Activated CD8-positive, alpha-beta T cell treated with anti-CD3 and anti-CD28 coated beads, Interleukin-2, amount 10 ng/mL, durations not matched to agents 7 days and 5 days (primary cell): ENCODE measurements at regions not wholly inside any gene's neighbourhood (a gene's known extent, or its start where the extent isn't known, plus 50 kb on each side); places are given as distances from the start of the nearest gene placed in this dataset.

Experiments
- ATAC-seq: fragments of 150-1000 bp; cut with Tn5 transposase; one replicate; pipeline ENCODE4 v1.10.0; 2021; ENCODE audit warnings: moderate library complexity
- CTCF ChIA-PET: fragments of 350-600 bp; sonication (Branson Sonifier 250); formaldehyde crosslinking; loops from one replicate; lab custom pipeline; 2021; ENCODE audit warnings: antibody characterized with exemption; lab: Charles Lee
- POLR2A ChIA-PET: fragments of 350-600 bp; sonication (Branson Sonifier 250); formaldehyde crosslinking; loops from one replicate; lab custom pipeline; 2021; ENCODE audit warnings: antibody characterized with exemption; lab: Charles Lee
- DNase-seq: peaks from one replicate; pipeline ENCODE4 v3.0.0-alpha.2; 2020
- H3K27ac Mint-ChIP-seq: one replicate; pipeline ENCODE4 v1.8.0; 2021; ENCODE audit warnings: mild to moderate bottlenecking, mixed read lengths
- H3K27me3 Mint-ChIP-seq: one replicate; pipeline ENCODE4 v1.8.0; 2021; ENCODE audit warnings: low read depth, mixed read lengths
- H3K36me3 Mint-ChIP-seq: one replicate; pipeline ENCODE4 v1.8.0; 2021; ENCODE audit warnings: low read depth, mixed read lengths
- H3K4me1 Mint-ChIP-seq: one replicate; pipeline ENCODE4 v1.8.0; 2021; ENCODE audit warnings: low read depth, mixed read lengths
- H3K4me3 Mint-ChIP-seq: one replicate; pipeline ENCODE4 v1.8.0; 2021; ENCODE audit warnings: mild to moderate bottlenecking, mixed read lengths
- H3K9me3 Mint-ChIP-seq: one replicate; pipeline ENCODE4 v1.8.0; 2022; ENCODE audit warnings: mixed read lengths; ENCODE audit not compliant: insufficient read depth

GRCh38 chr13:21757763-21758162 lies 86.9 kb downstream of the FGF9 start:
- ChIA-PET POLR2A (no interaction called here), CTCF (no interaction called here)
- Mint-ChIP-seq H3K9me3 (no peaks in the 10 kb centered on the region), H3K27ac (no peak overlapping the region), H3K27me3 (no peaks in the 10 kb centered on the region), H3K36me3 (no peaks in the 10 kb centered on the region), H3K4me1 (no peaks in the 10 kb centered on the region), H3K4me3 (no peak overlapping the region)
- no peak for ATAC-seq
- DNase-seq = no peak

DNA sequence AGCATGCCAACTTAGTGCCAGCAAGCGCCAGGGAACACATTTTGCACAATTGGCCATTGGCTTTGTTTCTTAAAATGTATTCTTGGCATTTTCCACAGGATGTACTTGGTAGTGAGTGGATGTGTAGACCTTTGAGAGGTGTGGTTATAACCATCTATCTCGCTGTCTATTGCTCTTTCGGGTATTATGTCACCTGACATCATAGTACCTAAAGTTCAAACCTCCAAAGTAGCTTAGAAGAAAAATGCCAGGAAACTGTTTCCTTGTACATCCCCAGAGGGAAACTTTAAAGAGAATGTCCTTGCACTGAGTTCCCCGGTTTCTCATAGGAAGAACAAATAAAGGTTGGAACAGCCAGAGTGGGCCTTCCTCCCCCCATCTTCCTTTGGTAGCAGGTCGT lies 87.6 kb downstream of the FGF9 start:
- Mint-ChIP-seq H3K27ac (no peak overlapping the region), H3K4me1 (no peaks in the 10 kb centered on the region), H3K36me3 (no peaks in the 10 kb centered on the region), H3K27me3 (no peaks in the 10 kb centered on the region), H3K9me3 (no peaks in the 10 kb centered on the region), H3K4me3 (no peak overlapping the region)
- ATAC-seq (no peak), DNase-seq (no peak)
- ChIA-PET CTCF (no interaction called here), POLR2A (no interaction called here)

DNA sequence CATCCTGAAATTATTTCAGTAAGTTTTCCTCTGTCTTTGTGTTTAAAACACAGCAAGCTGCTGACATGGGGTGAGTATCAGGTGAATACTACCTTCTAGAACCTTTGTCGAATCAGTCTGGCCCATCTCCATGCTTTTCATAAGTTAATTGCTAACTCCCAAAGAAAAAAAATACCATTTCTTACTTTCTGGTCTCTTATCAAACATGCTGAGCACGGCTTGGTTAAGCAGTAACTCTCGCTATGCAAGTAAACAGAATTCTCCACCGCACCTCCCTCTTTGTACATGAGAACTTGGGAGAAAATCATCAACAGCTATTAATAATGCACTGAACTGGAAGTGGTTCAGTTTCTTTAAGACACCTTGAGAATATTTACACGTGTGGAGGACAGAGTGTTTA lies 88.6 kb downstream of the FGF9 start:
- H3K9me3 Mint-ChIP-seq = no peaks in the 10 kb centered on the region
- H3K4me3 Mint-ChIP-seq = no peak overlapping the region
- no peaks in the 10 kb centered on the region for H3K4me1 Mint-ChIP-seq
- POLR2A ChIA-PET = no interaction called here
- H3K27me3 Mint-ChIP-seq = no peaks in the 10 kb centered on the region
- CTCF ChIA-PET = no interaction called here
- no peaks in the 10 kb centered on the region for H3K36me3 Mint-ChIP-seq
- ATAC-seq = no peak
- DNase-seq = no peak
- no peak overlapping the region for H3K27ac Mint-ChIP-seq

DNA sequence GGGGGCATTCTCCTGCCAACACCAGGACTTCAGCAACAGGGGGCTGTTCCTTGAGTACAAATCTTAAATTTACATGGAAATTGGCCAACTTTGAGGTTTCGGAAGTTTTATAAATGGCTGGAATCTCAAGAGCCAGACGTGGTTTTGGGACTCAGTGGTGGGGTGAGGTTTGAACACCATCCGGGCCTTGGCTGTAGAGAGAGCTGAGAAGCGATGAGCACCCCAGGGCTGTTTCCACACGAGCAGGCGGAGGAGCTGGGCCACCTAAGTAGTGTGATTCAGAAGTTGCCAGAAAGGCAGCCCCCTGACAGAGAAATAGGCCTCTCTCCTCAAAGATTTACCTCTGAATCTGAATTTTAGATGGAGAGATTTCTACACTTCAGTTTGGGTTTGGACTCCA lies 89.0 kb downstream of the FGF9 start:
- Mint-ChIP-seq H3K4me1 (no peaks in the 10 kb centered on the region), H3K4me3 (no peak overlapping the region), H3K9me3 (no peaks in the 10 kb centered on the region), H3K27ac (no peak overlapping the region), H3K27me3 (no peaks in the 10 kb centered on the region), H3K36me3 (no peaks in the 10 kb centered on the region)
- DNase-seq (no peak), ATAC-seq (no peak)
- CTCF ChIA-PET = no interaction called here
- POLR2A ChIA-PET = no interaction called here

GRCh38 chr13:21761770-21762169 lies 90.9 kb downstream of the FGF9 start:
- POLR2A ChIA-PET = no interaction called here
- H3K4me3 Mint-ChIP-seq = no peak overlapping the region
- no peaks in the 10 kb centered on the region for H3K36me3 Mint-ChIP-seq
- H3K27me3 Mint-ChIP-seq = peaks cover 2% of the 10 kb centered on the region
- no peak for ATAC-seq
- H3K9me3 Mint-ChIP-seq = no peaks in the 10 kb centered on the region
- DNase-seq = no peak
- CTCF ChIA-PET = no interaction called here
- no peak overlapping the region for H3K27ac Mint-ChIP-seq
- H3K4me1 Mint-ChIP-seq = no peaks in the 10 kb centered on the region

DNA sequence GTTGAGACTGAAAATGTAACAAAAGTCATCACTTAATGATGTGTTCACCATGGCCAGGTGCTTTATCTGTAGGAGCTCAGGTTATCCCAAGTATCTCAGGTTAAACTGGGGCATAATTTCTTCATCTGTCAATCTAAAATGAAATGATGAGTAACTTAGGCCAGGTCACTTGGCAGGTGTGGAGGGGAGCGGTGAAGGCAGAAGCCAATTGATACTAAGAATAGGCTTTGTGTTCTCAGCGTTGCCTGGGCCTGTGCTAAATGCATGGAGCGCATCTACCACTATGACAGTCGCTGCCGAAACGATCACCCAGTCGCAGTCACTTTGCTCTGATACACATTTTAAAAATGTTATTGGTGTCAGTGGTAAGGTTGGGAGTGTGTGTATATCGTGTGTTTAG lies 91.6 kb downstream of the FGF9 start:
- no peak overlapping the region for H3K27ac Mint-ChIP-seq
- DNase-seq (no peak), ATAC-seq (no peak)
- H3K4me3 Mint-ChIP-seq = no peak overlapping the region
- no peaks in the 10 kb centered on the region for H3K36me3 Mint-ChIP-seq
- ChIA-PET POLR2A (no interaction called here), CTCF (no interaction called here)
- H3K9me3 Mint-ChIP-seq = no peaks in the 10 kb centered on the region
- no peaks in the 10 kb centered on the region for H3K4me1 Mint-ChIP-seq
- H3K27me3 Mint-ChIP-seq = peaks cover 2% of the 10 kb centered on the region

DNA sequence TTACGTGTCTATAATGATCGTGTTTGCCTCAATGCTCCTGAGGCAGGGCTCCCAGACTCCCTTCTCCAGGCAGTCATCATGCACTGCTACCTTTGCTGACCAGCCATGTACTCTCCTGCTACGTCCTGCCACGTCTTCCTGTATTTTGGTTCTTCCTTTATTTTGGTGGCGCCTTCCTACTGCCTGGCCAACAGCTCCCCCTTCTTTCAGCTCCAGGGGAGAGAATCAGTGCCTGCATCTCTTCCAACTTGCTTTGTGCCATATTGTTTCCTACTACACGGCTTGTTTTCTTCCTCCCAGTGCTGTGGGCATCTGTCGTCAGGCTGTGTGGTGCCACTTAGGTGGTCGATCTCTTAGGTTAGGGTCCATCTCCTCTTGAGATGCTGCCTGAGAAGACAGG lies 96.2 kb downstream of the FGF9 start:
- CTCF ChIA-PET = no interaction called here

GRCh38 chr13:21771075-21771474 lies 100.2 kb downstream of the FGF9 start:
- Mint-ChIP-seq H3K36me3 (no peaks in the 10 kb centered on the region), H3K27me3 (no peaks in the 10 kb centered on the region), H3K9me3 (no peaks in the 10 kb centered on the region), H3K4me3 (no peak overlapping the region), H3K27ac (no peak overlapping the region), H3K4me1 (no peaks in the 10 kb centered on the region)
- POLR2A ChIA-PET = no interaction called here
- no peak for ATAC-seq
- CTCF ChIA-PET = no interaction called here
- DNase-seq = no peak

More for the DNA sequence above, 96.2 kb downstream of the FGF9 start:
- no peak overlapping the region for H3K4me3 Mint-ChIP-seq
- H3K4me1 Mint-ChIP-seq = no peaks in the 10 kb centered on the region
- DNase-seq (no peak), ATAC-seq (no peak)
- POLR2A ChIA-PET = no interaction called here
- H3K36me3 Mint-ChIP-seq = no peaks in the 10 kb centered on the region
- H3K27ac Mint-ChIP-seq = no peak overlapping the region
- H3K27me3 Mint-ChIP-seq = peaks cover 2% of the 10 kb centered on the region
- H3K9me3 Mint-ChIP-seq = no peaks in the 10 kb centered on the region

DNA sequence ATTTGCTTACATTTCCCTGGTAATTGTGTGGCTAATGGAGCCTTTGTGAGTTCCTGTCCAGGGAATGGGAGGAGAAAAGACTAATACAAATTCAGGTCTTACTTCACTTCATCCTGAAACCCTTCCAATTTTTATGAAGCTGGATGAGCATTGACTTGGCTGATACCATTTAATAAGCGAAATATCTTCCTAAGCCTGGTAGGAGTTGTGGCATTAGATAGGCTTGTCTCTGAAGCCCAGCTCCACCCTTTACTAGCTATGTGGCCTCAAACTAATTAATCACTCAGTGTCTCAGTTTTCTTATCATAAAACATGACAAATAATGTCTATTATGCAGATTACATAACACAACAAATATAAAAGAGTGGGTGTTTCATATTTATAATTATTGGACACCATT lies 106.3 kb downstream of the FGF9 start:
- no peaks in the 10 kb centered on the region for H3K4me1 Mint-ChIP-seq
- H3K36me3 Mint-ChIP-seq = no peaks in the 10 kb centered on the region
- DNase-seq (no peak), ATAC-seq (no peak)
- no peak overlapping the region for H3K4me3 Mint-ChIP-seq
- no peaks in the 10 kb centered on the region for H3K9me3 Mint-ChIP-seq
- no peaks in the 10 kb centered on the region for H3K27me3 Mint-ChIP-seq
- no peak overlapping the region for H3K27ac Mint-ChIP-seq
- CTCF ChIA-PET = no interaction called here
- POLR2A ChIA-PET = no interaction called here

DNA sequence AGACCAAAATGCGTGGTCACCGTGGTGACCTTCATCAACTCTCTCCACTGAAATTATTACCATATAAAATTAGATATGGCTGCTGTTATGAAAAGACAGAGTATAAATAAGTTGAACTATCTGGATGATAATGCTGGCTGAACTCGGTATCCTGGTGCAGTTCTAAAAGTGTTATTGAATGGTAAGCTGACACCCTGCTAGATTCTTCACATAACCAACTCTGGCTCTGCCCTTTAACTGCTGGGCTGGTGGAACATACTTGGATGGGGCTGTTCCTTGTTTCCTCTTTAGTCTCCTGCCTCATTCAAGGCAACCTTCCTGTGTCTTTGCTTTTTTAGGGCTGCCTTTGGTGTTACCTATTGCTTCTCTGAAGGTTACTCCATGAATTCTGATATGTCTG lies 106.9 kb downstream of the FGF9 start:
- Mint-ChIP-seq H3K9me3 (no peaks in the 10 kb centered on the region), H3K27ac (no peak overlapping the region), H3K27me3 (no peaks in the 10 kb centered on the region), H3K36me3 (no peaks in the 10 kb centered on the region), H3K4me3 (no peak overlapping the region), H3K4me1 (no peaks in the 10 kb centered on the region)
- DNase-seq = no peak
- POLR2A ChIA-PET = no interaction called here
- CTCF ChIA-PET = no interaction called here
- ATAC-seq = no peak

DNA sequence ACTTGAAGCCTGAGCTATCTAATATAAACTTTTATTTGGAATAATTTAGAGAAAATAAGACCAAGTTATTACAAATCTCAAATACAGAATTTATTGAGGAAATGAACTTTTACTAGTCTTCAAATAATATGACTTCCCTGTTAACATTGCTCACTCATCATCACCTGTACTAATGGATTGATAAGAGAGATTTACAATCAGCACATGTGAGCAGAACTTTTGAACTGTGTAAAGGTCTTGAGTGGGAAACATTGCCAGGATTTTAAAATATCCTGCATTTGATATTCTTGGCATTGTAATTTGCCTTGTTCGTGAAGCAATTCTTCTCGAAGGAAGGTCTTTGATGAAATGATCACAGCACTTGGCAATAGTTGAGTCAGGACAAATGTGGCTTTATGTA lies 111.9 kb downstream of the FGF9 start:
- ChIA-PET CTCF (no interaction called here), POLR2A (no interaction called here)
- H3K9me3 Mint-ChIP-seq = no peaks in the 10 kb centered on the region
- no peaks in the 10 kb centered on the region for H3K36me3 Mint-ChIP-seq
- DNase-seq = no peak
- H3K4me1 Mint-ChIP-seq = no peaks in the 10 kb centered on the region
- H3K27ac Mint-ChIP-seq = no peak overlapping the region
- ATAC-seq = no peak
- no peaks in the 10 kb centered on the region for H3K27me3 Mint-ChIP-seq
- no peak overlapping the region for H3K4me3 Mint-ChIP-seq

DNA sequence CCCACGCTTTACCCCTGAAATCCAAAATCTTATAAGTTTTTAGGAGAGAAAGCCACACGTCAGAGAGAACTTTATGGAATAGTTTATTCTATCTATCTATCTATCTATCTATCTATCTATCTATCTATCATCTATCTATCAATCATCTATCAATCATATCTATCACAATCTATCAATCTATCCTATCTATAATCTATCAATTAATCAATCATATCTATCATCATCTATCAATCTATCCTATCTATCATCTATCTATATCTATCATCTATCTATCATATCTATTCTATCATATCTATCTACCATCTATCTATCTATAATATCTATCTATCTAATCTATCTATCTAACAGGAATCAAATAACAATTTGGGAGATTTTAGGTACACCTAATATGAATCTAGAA lies 115.1 kb downstream of the FGF9 start:
- Mint-ChIP-seq H3K27me3 (no peaks in the 10 kb centered on the region), H3K4me3 (no peak overlapping the region), H3K9me3 (no peaks in the 10 kb centered on the region), H3K4me1 (no peaks in the 10 kb centered on the region), H3K36me3 (no peaks in the 10 kb centered on the region), H3K27ac (no peak overlapping the region)
- ATAC-seq = no peak
- POLR2A ChIA-PET = no interaction called here
- CTCF ChIA-PET = no interaction called here
- no peak for DNase-seq

- Mint-ChIP-seq H3K9me3 (no peaks in the 10 kb centered on the region), H3K36me3 (no peaks in the 10 kb centered on the region), H3K27ac (no peak overlapping the region), H3K4me3 (no peak overlapping the region), H3K4me1 (no peaks in the 10 kb centered on the region), H3K27me3 (no peaks in the 10 kb centered on the region)
- DNase-seq (no peak), ATAC-seq (no peak)
- ChIA-PET CTCF (no interaction called here), POLR2A (no interaction called here)
These were observed 125.2 kb downstream of the FGF9 start for GRCh38 chr13:21796066-21796465.
